Endothelial cell of hepatic sinusoid (primary cell): ENCODE measurements at regions not wholly inside any gene's neighbourhood (a gene's known extent, or its start where the extent isn't known, plus 50 kb on each side); places are given as distances from the start of the nearest gene placed in this dataset.

Experiments used
- in situ Hi-C: cut with HindIII; loops from 2 replicates; pipeline ENCODE4 v1.10.0; 2017; ENCODE audit warnings: low sequenced_read_pairs

GRCh38 chr5:171705036-171705435 lies 80.6 kb upstream of the SMIM23 start:
- in situ Hi-C loops: loop anchor here (5.0 kb wide), 1 partner anchor 78 kb away; no protein-coding TSS in a partner anchor

GRCh38 chr5:171705830-171706468 lies 79.7 kb upstream of the SMIM23 start:
- in situ Hi-C loops: loop anchor here (5.0 kb wide), 1 partner anchor 79 kb away; no protein-coding TSS in a partner anchor

- in situ Hi-C loops: loop anchor here (5.0 kb wide), 1 partner anchor 80 kb away; no protein-coding TSS in a partner anchor
Observed at GRCh38 chr5:171706736-171707441, 78.7 kb upstream of the SMIM23 start.

GRCh38 chr5:171707442-171707792 lies 78.2 kb upstream of the SMIM23 start:
- in situ Hi-C loops: loop anchor here (5.0 kb wide), 1 partner anchor 80 kb away; no protein-coding TSS in a partner anchor

- in situ Hi-C loops: loop anchor here (5.0 kb wide), 1 partner anchor 83 kb away; no protein-coding TSS in a partner anchor
Observed at GRCh38 chr5:171709930-171710329, 75.7 kb upstream of the SMIM23 start.

GRCh38 chr5:171710451-171711024 lies 75.1 kb upstream of the SMIM23 start:
- in situ Hi-C loops: no loop called here

- in situ Hi-C loops: no loop called here
Observed at GRCh38 chr5:171711571-171711970, 74.0 kb upstream of the SMIM23 start.

GRCh38 chr5:171712616-171713015 lies 73.0 kb upstream of the SMIM23 start:
- in situ Hi-C loops: no loop called here

GRCh38 chr5:171713152-171713551 lies 72.5 kb upstream of the SMIM23 start:
- in situ Hi-C loops: no loop called here

- in situ Hi-C loops: no loop called here
Observed at GRCh38 chr5:171714261-171714660, 71.4 kb upstream of the SMIM23 start.

GRCh38 chr5:171714851-171715250 lies 70.8 kb upstream of the SMIM23 start:
- in situ Hi-C loops: no loop called here

- in situ Hi-C loops: no loop called here
Observed at GRCh38 chr5:171715551-171715950, 70.1 kb upstream of the SMIM23 start.

- in situ Hi-C loops: loop anchor here (5.0 to 10.0 kb wide), 5 partner anchors 72 to 285 kb away; no protein-coding TSS in a partner anchor
Observed at GRCh38 chr5:171720086-171720485, 65.5 kb upstream of the SMIM23 start.

GRCh38 chr5:171721464-171721863 lies 64.2 kb upstream of the SMIM23 start:
- in situ Hi-C loops: loop anchor here (5.0 to 10.0 kb wide), 5 partner anchors 71 to 287 kb away; no protein-coding TSS in a partner anchor

- in situ Hi-C loops: loop anchor here (5.0 to 10.0 kb wide), 5 partner anchors 68 to 290 kb away; no protein-coding TSS in a partner anchor
Observed at GRCh38 chr5:171724468-171725204, 61.0 kb upstream of the SMIM23 start.

GRCh38 chr5:171725205-171725601 lies 60.4 kb upstream of the SMIM23 start:
- in situ Hi-C loops: loop anchor here (10.0 kb wide), 2 partner anchors 150 to 290 kb away; no protein-coding TSS in a partner anchor

- in situ Hi-C loops: loop anchor here (10.0 kb wide), 2 partner anchors 152 to 292 kb away; no protein-coding TSS in a partner anchor
Observed at GRCh38 chr5:171726819-171727218, 58.8 kb upstream of the SMIM23 start.

- in situ Hi-C loops: loop anchor here (10.0 kb wide), 2 partner anchors 154 to 294 kb away; no protein-coding TSS in a partner anchor
Observed at GRCh38 chr5:171728686-171729085, 56.9 kb upstream of the SMIM23 start.
